GM21390 (cell line): ENCODE measurements at regions not wholly inside any gene's neighbourhood (a gene's known extent, or its start where the extent isn't known, plus 50 kb on each side); places are given as distances from the start of the nearest gene placed in this dataset.
"Not testable (repeated sequence)": the region's sequence is repeated elsewhere in the genome, so short reads cannot be mapped to it uniquely, and the experiment has no call there.

Experiments
- ATAC-seq: cut with Tn5 transposase; IDR thresholded peaks from one replicate; pipeline ENCODE4 v1.9.1; 2021; ENCODE audit not compliant: unreplicated experiment

- ATAC-seq, result no peak
Observed at GRCh38 chr21:18114810-18115209, 129.8 kb upstream of the CHODL start.

- no peak for ATAC-seq
Observed at GRCh38 chr21:18104802-18105201, 139.8 kb upstream of the CHODL start.

DNA sequence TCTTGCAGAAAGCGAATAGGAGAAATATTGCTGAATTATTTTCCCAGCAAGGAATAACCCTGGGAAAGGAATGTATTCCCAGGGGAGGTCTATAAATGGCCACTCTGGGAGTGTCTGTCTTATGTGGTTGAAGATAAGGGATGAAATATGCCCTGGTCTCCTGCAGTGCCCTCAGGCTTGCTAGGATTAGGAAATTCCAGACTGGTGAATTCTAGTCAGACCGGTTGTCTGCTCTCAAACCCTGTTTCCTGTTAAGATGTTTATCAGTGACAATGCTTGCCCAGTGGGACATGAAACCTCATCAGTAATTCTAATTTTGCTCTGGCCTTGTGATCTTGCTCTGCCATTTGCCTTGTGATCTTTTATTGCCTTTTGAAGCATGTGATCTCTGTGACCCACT lies 148.2 kb upstream of the CHODL start:
- ATAC-seq, result not testable (repeated sequence)

GRCh38 chr21:18089786-18090185 lies 154.8 kb upstream of the CHODL start:
- ATAC-seq, result no peak

DNA sequence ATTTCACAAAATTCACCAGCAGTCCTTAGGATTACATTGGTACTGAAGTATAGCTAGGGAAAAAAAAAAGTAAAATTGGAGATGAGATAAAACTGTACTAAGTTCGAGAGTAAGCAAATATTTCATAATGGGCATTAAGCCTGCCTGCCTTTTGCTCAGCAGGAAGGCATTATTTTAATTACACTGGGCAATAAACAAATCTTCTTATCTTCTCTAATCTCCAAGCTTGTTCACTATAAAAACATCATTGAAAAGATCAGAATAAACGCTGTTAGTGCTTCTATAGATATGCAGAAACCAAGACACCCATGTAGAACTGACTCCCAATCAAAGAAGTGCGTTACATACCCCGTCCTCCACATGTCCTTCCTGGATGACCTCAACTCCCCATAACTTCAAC lies 174.2 kb upstream of the CHODL start:
- no peak for ATAC-seq

DNA sequence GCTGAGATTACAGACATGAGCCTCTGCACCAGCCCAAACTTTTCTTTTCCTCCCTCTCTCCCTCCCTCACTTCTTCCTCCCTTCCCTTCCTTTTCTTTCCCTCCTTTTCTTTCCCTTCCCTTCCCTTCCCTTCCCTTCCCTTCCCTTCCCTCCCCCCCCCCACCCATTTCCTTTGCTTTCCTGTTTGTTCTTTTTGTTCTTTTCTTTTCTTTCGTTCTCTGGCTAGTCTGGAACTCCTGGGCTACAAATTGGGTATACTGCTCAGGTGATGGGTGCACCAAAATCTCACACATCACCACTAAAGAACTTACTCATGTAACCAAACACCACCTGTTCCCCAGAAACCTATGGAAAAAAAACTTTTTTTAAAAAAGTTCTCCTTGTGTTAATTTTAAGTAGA lies 174.8 kb upstream of the CHODL start:
- no peak for ATAC-seq

GRCh38 chr21:18060402-18060801 lies 184.2 kb upstream of the CHODL start:
- ATAC-seq, result no peak

- ATAC-seq, result no peak
Observed at GRCh38 chr21:18058731-18059398, 185.8 kb upstream of the CHODL start.

DNA sequence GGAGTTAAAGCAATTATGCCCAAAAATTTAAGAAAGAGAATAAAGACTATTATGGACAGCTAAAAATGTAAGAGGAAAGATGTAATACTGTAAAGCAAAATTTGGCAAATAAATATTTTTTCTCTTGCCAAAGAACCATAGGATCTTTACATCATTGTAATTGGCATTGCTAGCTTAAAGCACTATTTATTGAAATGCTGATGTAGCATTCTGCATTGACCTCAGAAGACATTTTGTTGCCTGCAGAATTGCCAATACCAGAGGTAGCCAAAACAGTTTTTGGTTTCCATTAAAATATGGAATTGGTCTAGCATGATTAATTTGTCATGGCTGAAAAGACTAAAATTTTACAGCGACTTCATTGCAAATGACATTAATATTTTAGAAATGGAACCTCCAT lies 191.5 kb upstream of the CHODL start:
- ATAC-seq, result no peak

DNA sequence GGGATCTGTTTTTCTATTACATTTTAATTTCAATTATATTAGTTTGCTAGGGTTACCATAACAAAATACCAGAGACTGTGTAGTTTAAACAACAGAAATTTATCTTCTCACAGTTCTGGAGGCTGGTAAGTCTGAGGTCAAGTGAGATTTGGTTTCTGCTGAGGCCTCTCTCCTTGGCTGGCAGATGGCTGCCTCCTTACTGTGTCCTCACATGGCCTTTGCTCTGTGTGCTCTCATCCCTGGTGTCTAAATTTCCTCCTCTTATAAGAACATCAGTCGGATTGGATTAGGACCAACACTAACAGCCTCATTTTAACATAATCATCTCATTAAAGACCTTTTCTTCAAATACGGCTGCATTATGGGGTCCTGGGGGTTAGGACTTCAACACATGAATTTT lies 195.2 kb upstream of the CHODL start:
- no peak for ATAC-seq

DNA sequence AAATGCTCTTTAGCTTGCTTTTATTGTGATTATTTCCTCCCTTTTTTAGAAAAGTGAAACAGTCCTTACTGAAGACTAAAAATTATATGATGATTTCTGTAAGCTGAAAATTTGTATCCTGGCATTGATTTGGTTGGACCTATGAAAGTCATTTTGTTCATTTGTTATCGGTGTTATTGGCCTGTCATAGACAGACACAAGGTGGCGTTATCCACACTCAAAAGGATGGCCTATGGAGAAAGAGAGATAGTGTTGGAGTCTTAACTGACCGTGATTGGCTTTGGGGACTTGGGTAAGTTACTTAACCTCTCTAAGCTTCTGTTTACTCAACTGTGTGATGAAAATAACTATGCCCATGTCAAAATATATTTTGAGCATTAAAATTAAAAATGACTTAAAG lies 203.6 kb upstream of the CHODL start:
- peak; percentile 71 for ATAC-seq

GRCh38 chr21:18030248-18030647 lies 211.1 kb upstream of the C21orf91 start:
- no peak for ATAC-seq

DNA sequence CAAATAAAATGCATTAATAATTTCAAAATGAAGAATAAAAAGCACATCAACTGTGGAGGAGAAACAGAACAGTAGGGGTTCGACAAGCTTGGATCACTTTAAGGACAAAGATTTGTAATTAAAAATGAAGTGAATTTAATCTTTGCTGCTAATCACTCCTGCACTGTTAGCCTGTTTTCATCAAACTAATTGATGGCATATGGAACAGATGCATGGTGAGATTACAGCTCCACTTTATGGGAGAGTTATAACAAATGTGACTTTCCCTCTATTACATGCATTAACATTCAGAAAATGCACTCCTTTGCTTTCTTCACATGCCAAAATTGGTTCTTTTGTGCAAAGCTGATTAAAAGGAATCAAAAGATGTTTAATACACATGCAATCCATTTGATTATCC lies 207.2 kb upstream of the C21orf91 start:
- no peak for ATAC-seq

DNA sequence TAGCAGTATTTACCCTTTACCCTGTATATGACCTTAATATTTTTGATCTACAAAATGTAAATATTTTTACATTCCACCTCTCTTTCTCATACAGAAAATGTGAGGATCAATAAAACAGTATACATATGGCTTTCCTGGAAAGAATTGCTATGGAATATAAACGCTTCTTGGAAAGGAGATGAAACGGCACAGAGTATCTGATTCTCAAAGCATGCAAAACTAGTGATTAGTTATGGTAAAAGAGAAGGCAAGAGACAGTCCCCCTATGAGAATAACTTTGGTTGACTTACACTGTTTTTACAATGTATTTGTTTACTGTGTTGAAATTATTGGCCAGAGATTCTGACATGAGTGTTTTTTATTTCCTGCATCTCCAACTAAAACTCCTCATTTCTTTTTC lies 204.6 kb upstream of the C21orf91 start:
- no peak for ATAC-seq

DNA sequence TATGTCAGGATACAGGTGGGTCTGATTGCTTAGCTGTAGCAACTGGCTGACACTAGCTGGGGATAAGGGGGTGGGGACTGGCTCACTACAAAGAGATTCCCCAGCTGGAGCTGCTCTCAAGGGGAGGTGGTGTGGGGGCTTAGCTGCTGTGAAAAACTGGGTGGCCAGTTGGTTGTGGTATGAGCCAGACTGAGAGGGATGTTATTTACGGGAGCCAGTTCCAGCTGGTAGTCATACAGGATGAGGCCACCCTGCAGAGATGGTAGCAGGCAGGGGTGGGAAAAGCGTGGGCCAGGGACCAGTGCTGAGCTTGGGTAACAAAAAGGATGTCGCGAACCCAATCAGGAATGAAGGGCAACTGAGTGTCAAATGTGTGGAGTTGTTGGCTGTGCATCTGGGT lies 204.0 kb upstream of the C21orf91 start:
- no peak for ATAC-seq

DNA sequence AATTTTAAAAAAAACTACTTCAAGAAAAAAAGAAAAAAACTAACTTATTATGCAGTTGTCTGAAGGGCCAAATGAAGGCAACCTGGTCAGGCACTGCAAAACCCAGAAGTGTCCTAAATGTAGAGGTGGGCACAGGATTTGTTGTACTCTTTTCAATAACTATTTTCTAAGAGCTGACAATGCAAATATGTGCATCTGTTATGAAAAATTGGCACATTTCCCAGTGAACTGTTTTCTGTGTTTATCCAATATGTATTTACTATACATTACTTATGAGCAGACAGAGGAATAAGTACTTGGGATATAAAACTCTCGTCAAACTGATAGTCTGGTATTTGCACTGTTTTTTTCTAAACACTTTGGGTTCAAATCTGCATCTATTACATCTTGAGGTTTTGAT lies 188.0 kb upstream of the C21orf91 start:
- no peak for ATAC-seq

- no peak for ATAC-seq
Observed at GRCh38 chr21:18006691-18007090, 187.5 kb upstream of the C21orf91 start.

GRCh38 chr21:18002393-18002792 lies 183.2 kb upstream of the C21orf91 start:
- no peak for ATAC-seq

- no peak for ATAC-seq
Observed at GRCh38 chr21:18000981-18001686, 182.0 kb upstream of the C21orf91 start.

- not testable (repeated sequence) for ATAC-seq
Observed at GRCh38 chr21:17998599-17998998, 179.4 kb upstream of the C21orf91 start.

DNA sequence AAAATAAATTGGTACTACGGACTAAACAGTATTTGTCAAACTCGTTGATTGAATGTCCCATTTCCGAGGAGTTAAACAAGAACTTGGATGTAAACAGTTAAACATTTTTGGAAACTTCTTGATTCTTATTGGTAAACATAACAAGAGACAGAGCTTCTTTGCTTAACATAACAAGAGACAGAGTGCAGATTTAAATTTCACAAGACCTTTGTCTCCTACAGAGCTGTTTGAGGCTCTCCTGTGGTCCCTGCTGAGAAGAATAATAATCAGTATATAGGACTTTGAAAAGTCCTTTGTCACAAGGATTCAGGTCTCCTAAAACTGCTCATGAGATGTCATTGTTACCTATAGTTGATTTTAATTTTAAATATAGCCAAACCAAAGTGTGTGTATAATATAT lies 170.6 kb upstream of the C21orf91 start:
- ATAC-seq, result no peak

GRCh38 chr21:17988102-17988437 lies 168.9 kb upstream of the C21orf91 start:
- ATAC-seq, result no peak
